Mucosa of descending colon (tissue), 3 donors: ENCODE measurements at regions not wholly inside any gene's neighbourhood (a gene's known extent, or its start where the extent isn't known, plus 50 kb on each side); places are given as distances from the start of the nearest gene placed in this dataset.

Experiments used
- ATAC-seq: fragments of 200-7000 bp; cut with Tn5 transposase; one replicate; pipeline ENCODE4 v1.9.1; 2020; ENCODE audit warnings: mild to moderate bottlenecking, moderate library complexity
- DNase-seq, 3 donors: peaks; one replicate each; pipeline ENCODE4 v3.0.0-alpha.2; 2020
- H3K36me3 ChIP-seq: fragments of 200-600 bp; one replicate; pipeline ENCODE4 v1.8.0; 2021; ENCODE audit warnings: low read depth, mild to moderate bottlenecking
- H3K4me1 ChIP-seq: fragments of 200-600 bp; one replicate; pipeline ENCODE4 v1.8.0; 2021; ENCODE audit warnings: low read depth, mild to moderate bottlenecking
- H3K4me3 ChIP-seq: fragments of 200-600 bp; one replicate; pipeline ENCODE4 v1.8.0; 2021; ENCODE audit warnings: mild to moderate bottlenecking
- H3K9me3 ChIP-seq: fragments of 200-600 bp; one replicate; pipeline ENCODE4 v1.8.0; 2021; ENCODE audit warnings: mild to moderate bottlenecking
- intact Hi-C, 2 donors: fragments of 100-400 bp; cut with DNase I in 1 of 2; cut with micrococcal nuclease in 1 of 2; formaldehyde crosslinking; loops; one replicate each; pipeline versions ENCODE4 v1.11.0 to v1.11.1; 2022; cut with DNase I, micrococcal nuclease
- TF ChIP-seq, protein P1 (sequence below): fragments of 200-600 bp; IDR thresholded peaks from one replicate; pipeline ENCODE4 v1.8.0; 2022; ENCODE audit warnings: antibody characterized with exemption, mild to moderate bottlenecking
- donor health status: DM: no; HTN: no; CAD: no; lungs with moderate emphysema.
- donor health status: DM: no; HTN: no; CAD: no.
- donor health status: DM: no; HTN: yes; CAD: no.

DNA sequence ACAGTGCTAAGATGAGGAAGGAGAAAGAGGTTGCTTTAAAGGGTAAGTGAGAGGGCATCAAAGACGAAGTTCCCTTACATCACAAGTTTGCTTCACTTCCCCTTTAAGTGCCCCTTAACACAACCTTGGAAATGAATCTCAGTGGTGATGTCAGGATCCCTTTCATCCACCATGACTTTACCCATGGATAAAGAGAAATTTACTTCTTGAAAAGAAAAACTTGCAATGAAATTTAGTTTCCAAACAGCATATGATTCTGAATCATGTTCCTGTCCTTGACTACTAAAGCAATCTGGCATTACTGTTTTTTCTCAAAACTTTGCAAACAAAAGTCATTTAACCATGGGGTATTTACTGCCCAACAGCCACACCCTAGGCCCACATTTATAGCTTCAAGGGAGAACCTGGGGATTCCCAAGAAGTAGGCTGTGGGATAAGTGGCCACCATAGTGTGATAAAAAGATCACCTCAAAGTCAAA is 135.9 kb downstream of the ITGB8 start:
- no peak for ATAC-seq
- intact Hi-C loops: no loop called here
- TF ChIP-seq, protein P1, sequence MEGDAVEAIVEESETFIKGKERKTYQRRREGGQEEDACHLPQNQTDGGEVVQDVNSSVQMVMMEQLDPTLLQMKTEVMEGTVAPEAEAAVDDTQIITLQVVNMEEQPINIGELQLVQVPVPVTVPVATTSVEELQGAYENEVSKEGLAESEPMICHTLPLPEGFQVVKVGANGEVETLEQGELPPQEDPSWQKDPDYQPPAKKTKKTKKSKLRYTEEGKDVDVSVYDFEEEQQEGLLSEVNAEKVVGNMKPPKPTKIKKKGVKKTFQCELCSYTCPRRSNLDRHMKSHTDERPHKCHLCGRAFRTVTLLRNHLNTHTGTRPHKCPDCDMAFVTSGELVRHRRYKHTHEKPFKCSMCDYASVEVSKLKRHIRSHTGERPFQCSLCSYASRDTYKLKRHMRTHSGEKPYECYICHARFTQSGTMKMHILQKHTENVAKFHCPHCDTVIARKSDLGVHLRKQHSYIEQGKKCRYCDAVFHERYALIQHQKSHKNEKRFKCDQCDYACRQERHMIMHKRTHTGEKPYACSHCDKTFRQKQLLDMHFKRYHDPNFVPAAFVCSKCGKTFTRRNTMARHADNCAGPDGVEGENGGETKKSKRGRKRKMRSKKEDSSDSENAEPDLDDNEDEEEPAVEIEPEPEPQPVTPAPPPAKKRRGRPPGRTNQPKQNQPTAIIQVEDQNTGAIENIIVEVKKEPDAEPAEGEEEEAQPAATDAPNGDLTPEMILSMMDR: no peak
- H3K4me1 ChIP-seq: no peaks in the 10 kb centered on the region
- H3K9me3 ChIP-seq: no peaks in the 10 kb centered on the region
- H3K4me3 ChIP-seq: no peak overlapping the region
- no peak for DNase-seq
- H3K36me3 ChIP-seq: no peaks in the 10 kb centered on the region

DNA sequence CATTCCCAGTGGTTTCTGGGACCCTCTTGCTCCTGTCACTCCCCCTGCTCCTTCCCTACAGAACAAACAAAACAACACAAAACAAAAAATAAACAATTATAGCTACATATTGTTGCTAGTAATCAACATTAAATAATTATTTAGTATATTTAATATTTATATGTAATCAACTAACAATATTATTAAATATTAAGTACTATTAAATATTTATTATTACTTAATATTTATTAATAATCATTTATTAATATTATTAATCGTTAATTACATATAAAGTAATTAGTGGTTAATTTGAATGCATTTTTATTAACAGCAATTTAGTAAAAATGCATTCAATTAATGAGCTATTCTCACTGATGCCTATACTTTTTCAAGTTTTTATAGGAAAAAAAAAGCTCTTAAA is 139.4 kb downstream of the ITGB8 start:
- intact Hi-C loops: no loop called here
- Histone ChIP-seq H3K36me3 (no peaks in the 10 kb centered on the region), H3K4me3 (no peak overlapping the region), H3K4me1 (no peaks in the 10 kb centered on the region), H3K9me3 (no peaks in the 10 kb centered on the region)
- no peak for ATAC-seq
- no peak for DNase-seq
- TF ChIP-seq, protein P1: no peak

DNA sequence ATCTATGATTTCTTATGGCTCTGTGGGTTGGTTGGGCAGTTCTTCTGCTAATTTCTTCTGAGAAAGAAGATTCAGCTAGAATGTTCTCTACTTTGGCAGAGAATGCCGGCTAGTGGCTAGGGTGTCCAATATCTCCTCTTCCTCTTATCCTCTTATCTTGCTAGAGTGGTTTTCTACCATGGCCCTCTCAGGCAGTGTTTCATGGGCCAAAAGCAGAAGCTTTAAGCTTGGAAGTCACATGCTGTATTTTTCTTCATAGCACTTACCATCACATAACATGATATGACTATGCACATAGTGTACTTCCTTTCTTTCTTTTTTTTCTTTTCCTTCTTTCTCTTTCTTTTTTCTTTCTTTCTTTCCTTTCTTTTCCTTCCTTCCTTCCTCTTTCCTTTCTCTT is 140.0 kb downstream of the ITGB8 start:
- no peaks in the 10 kb centered on the region for H3K36me3 ChIP-seq
- H3K4me3 ChIP-seq: no peak overlapping the region
- peak; percentile 19 for ATAC-seq
- H3K9me3 ChIP-seq: no peaks in the 10 kb centered on the region
- DNase-seq: peak in 1 of 3 donors; percentile 4
- no peaks in the 10 kb centered on the region for H3K4me1 ChIP-seq
- intact Hi-C loops: no loop called here
- TF ChIP-seq, protein P1: no peak

DNA sequence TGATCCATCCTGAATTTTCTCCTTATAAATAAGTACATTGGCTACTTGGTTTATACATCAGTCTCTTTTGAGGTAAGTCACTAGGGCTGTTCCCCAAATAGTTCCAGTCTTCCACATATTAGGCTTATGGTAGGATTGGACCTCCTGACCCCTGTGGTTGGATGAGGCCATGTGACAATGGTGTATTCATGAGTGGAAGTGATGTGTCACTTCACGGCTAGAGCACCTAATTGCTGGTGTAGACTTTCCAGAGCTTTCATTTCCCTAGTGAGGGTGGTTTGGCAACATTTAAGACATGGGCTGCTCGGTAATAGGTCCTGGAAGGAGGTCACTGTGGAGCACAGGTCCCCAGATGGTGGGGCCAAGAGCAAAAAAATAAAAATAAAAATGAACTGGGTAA is 141.2 kb upstream of the ABCB5 start:
- Histone ChIP-seq H3K4me1 (no peaks in the 10 kb centered on the region), H3K36me3 (no peaks in the 10 kb centered on the region), H3K9me3 (no peaks in the 10 kb centered on the region), H3K4me3 (no peak overlapping the region)
- intact Hi-C loops: no loop called here
- ATAC-seq (no peak), DNase-seq (no peak)
- TF ChIP-seq, protein P1: no peak

DNA sequence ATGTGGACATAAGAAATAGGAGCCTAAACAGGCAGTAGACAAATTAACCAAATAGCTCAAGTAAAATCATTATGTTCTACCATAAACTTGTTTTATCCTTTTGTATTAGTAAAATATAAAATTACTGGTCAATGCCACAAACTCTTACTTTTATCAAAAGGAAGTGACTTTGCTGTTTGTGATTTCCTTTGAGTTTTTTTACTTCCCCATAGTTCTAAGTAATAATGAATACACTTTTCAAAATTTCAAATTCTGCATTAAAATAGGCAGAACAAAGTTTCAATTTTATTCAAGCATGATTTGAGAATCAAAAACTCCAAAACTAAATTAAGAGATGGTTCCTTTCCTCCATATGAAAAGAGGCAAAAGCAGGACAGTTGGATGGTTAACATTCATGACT is 139.7 kb upstream of the ABCB5 start:
- no peak for DNase-seq
- ATAC-seq: no peak
- H3K36me3 ChIP-seq: no peaks in the 10 kb centered on the region
- H3K4me1 ChIP-seq: no peaks in the 10 kb centered on the region
- no peak overlapping the region for H3K4me3 ChIP-seq
- TF ChIP-seq, protein P1: no peak
- intact Hi-C loops: no loop called here
- no peaks in the 10 kb centered on the region for H3K9me3 ChIP-seq

DNA sequence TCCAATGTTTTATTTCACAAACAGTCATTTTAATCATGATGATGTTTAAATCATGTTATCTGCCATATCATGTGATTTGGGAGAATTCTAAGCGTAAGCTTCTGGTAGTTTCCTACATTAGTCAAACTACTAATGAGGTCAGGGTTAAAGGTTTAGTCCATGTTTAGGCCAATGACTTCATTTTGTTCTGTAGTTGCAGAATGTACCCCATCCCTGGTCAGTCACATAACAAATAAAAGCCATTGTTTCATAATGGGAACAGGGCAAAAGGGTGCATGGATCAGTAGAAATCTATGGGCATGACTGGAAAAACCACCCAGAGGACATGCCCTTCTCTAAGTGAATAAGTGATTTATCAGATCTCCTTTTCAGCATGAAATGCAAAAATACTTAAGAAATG is 138.4 kb upstream of the ABCB5 start:
- TF ChIP-seq, protein P1: no peak
- no peaks in the 10 kb centered on the region for H3K4me1 ChIP-seq
- no peak overlapping the region for H3K4me3 ChIP-seq
- ATAC-seq (no peak), DNase-seq (no peak)
- no peaks in the 10 kb centered on the region for H3K9me3 ChIP-seq
- intact Hi-C loops: no loop called here
- H3K36me3 ChIP-seq: no peaks in the 10 kb centered on the region
